GM23338 (cell line): ENCODE measurements at regions not wholly inside any gene's neighbourhood (a gene's known extent, or its start where the extent isn't known, plus 50 kb on each side); places are given as distances from the start of the nearest gene placed in this dataset.

Experiments used
- CTCF ChIP-seq, 2 experiments: fragments of 200-600 bp in 1 of 2; sonication (generic) in 1 of 2; conservative IDR thresholded peaks; 2 replicates each; pipeline versions ENCODE4 v1.5.1 to v1.6.1; 2016 to 2017; ENCODE audit warnings: antibody characterized with exemption in 2 of 2, low read depth in 2 of 2, mild to moderate bottlenecking in 2 of 2, moderate library complexity in 1 of 2
- EZH2 ChIP-seq: fragments of 200-600 bp; sonication (generic); IDR thresholded peaks from one replicate; pipeline ENCODE4 v1.8.0; 2017; ENCODE audit warnings: antibody characterized with exemption, mild to moderate bottlenecking, low read depth; ENCODE audit not compliant: unreplicated experiment
- EZH2phosphoT487 ChIP-seq: fragments of 200-600 bp; sonication (generic); IDR thresholded peaks from one replicate; pipeline ENCODE4 v1.8.1; 2018; ENCODE audit warnings: antibody characterized with exemption; ENCODE audit not compliant: unreplicated experiment
- POLR2AphosphoS5 ChIP-seq: IDR thresholded peaks from 2 replicates; pipeline ENCODE4 v1.6.1; 2016; ENCODE audit warnings: antibody characterized with exemption, low read depth
- REST ChIP-seq: IDR thresholded peaks from one replicate; pipeline ENCODE4 v1.6.1; 2018; ENCODE audit warnings: antibody characterized with exemption; ENCODE audit not compliant: unreplicated experiment

GRCh38 chr9:79900754-79901153, 329.0 kb downstream of the TLE4 start:
- no peak for TF ChIP-seq EZH2
- TF ChIP-seq CTCF (conservative IDR thresholded peaks at IDR 0.05; ENCODE audit: low read depth in 2 of 2): no peak
- no peak for TF ChIP-seq REST
- no peak for TF ChIP-seq EZH2phosphoT487
- TF ChIP-seq POLR2AphosphoS5: no peak
